ENCODE measurements at regions not wholly inside any gene's neighbourhood (a gene's known extent, or its start where the extent isn't known, plus 50 kb on each side); places are given as distances from the start of the nearest gene placed in this dataset.

- WGBS (ENCODE audit: low lambda C conversion rate): 9% methylated on average over 5 of the region's 5 CpGs
- H3K9me3 ChIP-seq: no peaks in the 10 kb centered on the region
- H3K9me2 ChIP-seq: no peaks in the 10 kb centered on the region
- DNase-seq: no peak
- H3K79me2 ChIP-seq (ENCODE audit: insufficient read depth): no peaks in the 10 kb centered on the region
- no peak overlapping the region for H3K4me2 ChIP-seq
- no peak overlapping the region for H2AFZ ChIP-seq (ENCODE audit: low read depth)
- H3K36me3 ChIP-seq (replicated peaks in 1 of 2; ENCODE audit: control insufficient read depth in 1 of 2, insufficient read depth in 2 of 2, low read length in 1 of 2): no peaks in the 10 kb centered on the region
- H3K27me3 ChIP-seq (ENCODE audit: insufficient read depth): 0 out of 2 replicates have a peak, but pooled peaks cover 7% of the 10 kb centered on the region
- ChIA-PET POLR2A (no interaction called here), CTCF (interaction anchor here (0.8 to 1.7 kb wide), 2 partner anchors 18 to 36 kb away, joined by 5 to 6 read pairs; no protein-coding TSS in a partner anchor)
- H3K27ac ChIP-seq (ENCODE audit: low read depth in 2 of 2, low read length in 1 of 2): no peak overlapping the region
- H3K9ac ChIP-seq: no peak overlapping the region
- TF ChIP-seq FOSL2 (IDR thresholded peaks at IDR 0.05; ENCODE audit: borderline replicate concordance, low read depth) (no peak), USF1 (IDR thresholded peaks at IDR 0.05; ENCODE audit: borderline replicate concordance, low read depth) (no peak), MXI1 (IDR thresholded peaks at IDR 0.05; ENCODE audit: low read depth, low read length) (no peak), SMC3 (IDR thresholded peaks at IDR 0.05; ENCODE audit: low read depth, low read length) (no peak), REST (IDR thresholded peaks at IDR 0.05; ENCODE audit: low read depth, low read length) (no peak), MAX (IDR thresholded peaks at IDR 0.05; ENCODE audit: low read depth) (no peak), TEAD4 (IDR thresholded peaks at IDR 0.05; ENCODE audit: borderline replicate concordance, insufficient read depth) (no peak), SIN3A (IDR thresholded peaks at IDR 0.05; ENCODE audit: borderline replicate concordance, low read depth, low read length) (no peak), NRF1 (IDR thresholded peaks at IDR 0.05; ENCODE audit: low read depth, low read length) (no peak), TCF12 (IDR thresholded peaks at IDR 0.05) (no peak), IRF3 (IDR thresholded peaks at IDR 0.05; ENCODE audit: low read depth, low read length) (no peak), USF2 (IDR thresholded peaks at IDR 0.05; ENCODE audit: borderline replicate concordance, low read depth, low read length) (no peak), RCOR1 (IDR thresholded peaks at IDR 0.05; ENCODE audit: low read length) (no peak), FOXM1 (IDR thresholded peaks at IDR 0.05; ENCODE audit: low read depth) (no peak), POLR2AphosphoS5 (IDR thresholded peaks at IDR 0.05; ENCODE audit: low read depth, low read length) (no peak), EZH2phosphoT487 (IDR thresholded peaks at IDR 0.05; ENCODE audit: borderline replicate concordance, low read depth) (no peak), NFIC (IDR thresholded peaks at IDR 0.05; ENCODE audit: borderline replicate concordance) (no peak), GABPA (IDR thresholded peaks at IDR 0.05; ENCODE audit: low read depth) (no peak)
- no peaks in the 10 kb centered on the region for H3F3A ChIP-seq (replicated peaks; ENCODE audit: insufficient read depth)
- H3K4me3 ChIP-seq (ENCODE audit: low read depth in 2 of 2, low read length in 1 of 2): no peak overlapping the region
- H4K20me1 ChIP-seq (ENCODE audit: insufficient read depth): no peaks in the 10 kb centered on the region
- no peaks in the 10 kb centered on the region for H3K4me1 ChIP-seq (ENCODE audit: control insufficient read depth in 1 of 2, insufficient read depth in 2 of 2, low read depth in 1 of 2, low read length in 1 of 2)
These were observed 69.6 kb upstream of the RELN start for GRCh38 chr7:104059103-104059502.
